ENCODE measurements at regions not wholly inside any gene's neighbourhood (a gene's known extent, or its start where the extent isn't known, plus 50 kb on each side); places are given as distances from the start of the nearest gene placed in this dataset.

DNA sequence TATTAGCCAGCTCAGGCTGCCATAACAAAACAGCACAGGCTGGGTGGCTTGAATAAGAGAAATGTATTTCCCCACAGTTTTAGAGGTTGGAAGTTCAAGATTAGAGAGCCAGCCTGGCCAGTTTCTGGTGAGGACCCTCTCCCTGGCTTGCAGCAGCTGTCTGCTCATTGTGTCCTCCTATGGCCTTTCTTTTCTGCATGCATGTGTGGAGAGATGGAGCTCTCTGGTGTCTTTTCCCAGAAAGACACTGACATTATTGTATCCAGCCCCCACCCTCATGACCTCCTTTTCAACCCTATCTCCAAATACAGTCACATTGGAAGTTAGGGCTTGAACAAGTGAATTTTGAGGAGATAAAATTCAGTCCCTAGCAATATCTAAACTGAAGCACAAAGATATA, 263.8 kb upstream of the PABPC4L start:
- TF ChIP-seq, protein P1, sequence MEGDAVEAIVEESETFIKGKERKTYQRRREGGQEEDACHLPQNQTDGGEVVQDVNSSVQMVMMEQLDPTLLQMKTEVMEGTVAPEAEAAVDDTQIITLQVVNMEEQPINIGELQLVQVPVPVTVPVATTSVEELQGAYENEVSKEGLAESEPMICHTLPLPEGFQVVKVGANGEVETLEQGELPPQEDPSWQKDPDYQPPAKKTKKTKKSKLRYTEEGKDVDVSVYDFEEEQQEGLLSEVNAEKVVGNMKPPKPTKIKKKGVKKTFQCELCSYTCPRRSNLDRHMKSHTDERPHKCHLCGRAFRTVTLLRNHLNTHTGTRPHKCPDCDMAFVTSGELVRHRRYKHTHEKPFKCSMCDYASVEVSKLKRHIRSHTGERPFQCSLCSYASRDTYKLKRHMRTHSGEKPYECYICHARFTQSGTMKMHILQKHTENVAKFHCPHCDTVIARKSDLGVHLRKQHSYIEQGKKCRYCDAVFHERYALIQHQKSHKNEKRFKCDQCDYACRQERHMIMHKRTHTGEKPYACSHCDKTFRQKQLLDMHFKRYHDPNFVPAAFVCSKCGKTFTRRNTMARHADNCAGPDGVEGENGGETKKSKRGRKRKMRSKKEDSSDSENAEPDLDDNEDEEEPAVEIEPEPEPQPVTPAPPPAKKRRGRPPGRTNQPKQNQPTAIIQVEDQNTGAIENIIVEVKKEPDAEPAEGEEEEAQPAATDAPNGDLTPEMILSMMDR (IDR thresholded peaks at IDR 0.05; ENCODE audit: insufficient read depth, low read depth, low read length), result no peak
- TF ChIP-seq EZH2 (IDR thresholded peaks at IDR 0.05; ENCODE audit: insufficient read depth, low read length), result no peak

Data from astrocyte (in vitro differentiated cells and primary cell).